Fibroblast of skin of left biceps (primary cell): ENCODE measurements at regions not wholly inside any gene's neighbourhood (a gene's known extent, or its start where the extent isn't known, plus 50 kb on each side); places are given as distances from the start of the nearest gene placed in this dataset.
A peak's percentile ranks its signal among the peaks of the same experiment; 100 is the strongest.

Experiments used
- DNase-seq, 2 experiments: peaks; one replicate each; pipeline ENCODE4 v3.0.0-alpha.2; 2013; ENCODE audit warnings: low read depth in 2 of 2

- DNase-seq: no peak
These were observed 122.5 kb upstream of the ZC3H12C start for GRCh38 chr11:109970516-109971183.

- DNase-seq: peak in 1 of 2 experiments; percentile 14
These were observed 122.0 kb upstream of the ZC3H12C start for GRCh38 chr11:109971184-109971523.

GRCh38 chr11:109972181-109972715 lies 120.9 kb upstream of the ZC3H12C start:
- DNase-seq: no peak

- DNase-seq: no peak
These were observed 120.3 kb upstream of the ZC3H12C start for GRCh38 chr11:109972939-109973338.

GRCh38 chr11:109973486-109973885 lies 119.7 kb upstream of the ZC3H12C start:
- DNase-seq: no peak

- no peak for DNase-seq
These were observed 118.7 kb upstream of the ZC3H12C start for GRCh38 chr11:109974523-109974922.

- no peak for DNase-seq
These were observed 114.3 kb upstream of the ZC3H12C start for GRCh38 chr11:109978895-109979294.

GRCh38 chr11:109981031-109981636 lies 112.1 kb upstream of the ZC3H12C start:
- DNase-seq: no peak

- DNase-seq: no peak
These were observed 109.8 kb upstream of the ZC3H12C start for GRCh38 chr11:109983358-109983757.

GRCh38 chr11:109984634-109985289 lies 108.4 kb upstream of the ZC3H12C start:
- DNase-seq: no peak

- DNase-seq: no peak
These were observed 106.7 kb upstream of the ZC3H12C start for GRCh38 chr11:109986488-109986887.

- DNase-seq: no peak
These were observed 101.4 kb upstream of the ZC3H12C start for GRCh38 chr11:109991835-109992234.

GRCh38 chr11:109993786-109994185 lies 99.4 kb upstream of the ZC3H12C start:
- DNase-seq: peak; percentile 3 to 20

- no peak for DNase-seq
These were observed 98.3 kb upstream of the ZC3H12C start for GRCh38 chr11:109994907-109995306.

- no peak for DNase-seq
These were observed 97.1 kb upstream of the ZC3H12C start for GRCh38 chr11:109996060-109996459.

GRCh38 chr11:109998921-109999320 lies 94.3 kb upstream of the ZC3H12C start:
- DNase-seq: no peak

GRCh38 chr11:110000031-110000502 lies 93.1 kb upstream of the ZC3H12C start:
- DNase-seq: peak; percentile 80 to 84

- no peak for DNase-seq
These were observed 92.3 kb upstream of the ZC3H12C start for GRCh38 chr11:110000850-110001249.

- DNase-seq: no peak
These were observed 89.8 kb upstream of the ZC3H12C start for GRCh38 chr11:110003426-110003825.

- no peak for DNase-seq
These were observed 81.6 kb upstream of the ZC3H12C start for GRCh38 chr11:110011595-110011994.

GRCh38 chr11:110015695-110016094 lies 77.5 kb upstream of the ZC3H12C start:
- no peak for DNase-seq

GRCh38 chr11:110019675-110020074 lies 73.5 kb upstream of the ZC3H12C start:
- no peak for DNase-seq

GRCh38 chr11:110022548-110022947 lies 70.6 kb upstream of the ZC3H12C start:
- DNase-seq: no peak
